Calu3 (cell line): ENCODE measurements at regions not wholly inside any gene's neighbourhood (a gene's known extent, or its start where the extent isn't known, plus 50 kb on each side); places are given as distances from the start of the nearest gene placed in this dataset.

ENCODE experiments used
- BruUV-seq: library from RNA; stranded (reverse); fragments of 400-500 nt; replicated peaks from 2 replicates; lab custom pipeline; 2021; lab: Mats Ljungman, UMichigan
- CTCF ChIA-PET: fragments of 300-600 bp; sonication (Branson Sonifier 250); formaldehyde crosslinking; loops from one replicate; lab custom pipeline; 2022; ENCODE audit warnings: antibody characterized with exemption; lab: Charles Lee
- DNase-seq: peaks from one replicate; pipeline ENCODE4 v3.0.0; 2022
- H3K27ac Mint-ChIP-seq: one replicate; pipeline ENCODE4 v1.8.0; 2022; ENCODE audit warnings: mixed read lengths; ENCODE audit not compliant: unreplicated experiment
- H3K27me3 Mint-ChIP-seq: one replicate; pipeline ENCODE4 v1.8.0; 2022; ENCODE audit warnings: mixed read lengths; ENCODE audit not compliant: unreplicated experiment
- H3K36me3 Mint-ChIP-seq: one replicate; pipeline ENCODE4 v1.8.0; 2022; ENCODE audit warnings: mild to moderate bottlenecking, moderate library complexity, mixed read lengths; ENCODE audit not compliant: insufficient read depth, unreplicated experiment
- H3K4me1 Mint-ChIP-seq: one replicate; pipeline ENCODE4 v1.8.0; 2022; ENCODE audit warnings: mild to moderate bottlenecking, low read depth, mixed read lengths; ENCODE audit not compliant: unreplicated experiment
- H3K4me3 Mint-ChIP-seq: one replicate; pipeline ENCODE4 v1.8.0; 2022; ENCODE audit warnings: mild to moderate bottlenecking, low read depth, moderate library complexity, mixed read lengths; ENCODE audit not compliant: unreplicated experiment
- H3K9me3 Mint-ChIP-seq: one replicate; pipeline ENCODE4 v1.8.0; 2022; ENCODE audit warnings: low read depth, mixed read lengths; ENCODE audit not compliant: unreplicated experiment
- intact Hi-C: fragments of 100-400 bp; cut with micrococcal nuclease; formaldehyde crosslinking; loops from one replicate; pipeline ENCODE4 v1.10.0; 2022; ENCODE audit not compliant: unreplicated experiment
- TF ChIP-seq, protein P1 (sequence below): fragments of 200-600 bp; IDR thresholded peaks from one replicate; pipeline ENCODE4 v1.8.0; 2022; ENCODE audit warnings: antibody characterized with exemption; ENCODE audit not compliant: unreplicated experiment

DNA sequence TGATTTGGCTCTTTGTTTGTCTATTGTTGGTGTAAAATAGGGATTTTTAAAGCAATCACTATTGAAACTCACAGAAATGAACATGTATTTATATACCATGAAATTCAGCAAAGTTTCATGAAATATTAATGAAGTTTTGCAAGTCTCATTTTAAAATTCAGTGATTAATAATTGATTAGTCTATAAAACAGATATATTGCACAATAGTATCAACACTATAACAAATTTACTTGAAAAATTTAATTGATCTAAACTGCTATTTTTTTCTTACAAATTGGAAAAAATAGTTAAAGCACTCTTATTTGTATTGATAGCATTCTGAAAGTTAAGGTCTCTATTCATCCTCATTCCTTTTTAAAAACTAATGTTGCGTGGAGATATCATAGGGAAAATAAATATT, 121.0 kb upstream of the PCDH9 start:
- TF ChIP-seq, protein P1, sequence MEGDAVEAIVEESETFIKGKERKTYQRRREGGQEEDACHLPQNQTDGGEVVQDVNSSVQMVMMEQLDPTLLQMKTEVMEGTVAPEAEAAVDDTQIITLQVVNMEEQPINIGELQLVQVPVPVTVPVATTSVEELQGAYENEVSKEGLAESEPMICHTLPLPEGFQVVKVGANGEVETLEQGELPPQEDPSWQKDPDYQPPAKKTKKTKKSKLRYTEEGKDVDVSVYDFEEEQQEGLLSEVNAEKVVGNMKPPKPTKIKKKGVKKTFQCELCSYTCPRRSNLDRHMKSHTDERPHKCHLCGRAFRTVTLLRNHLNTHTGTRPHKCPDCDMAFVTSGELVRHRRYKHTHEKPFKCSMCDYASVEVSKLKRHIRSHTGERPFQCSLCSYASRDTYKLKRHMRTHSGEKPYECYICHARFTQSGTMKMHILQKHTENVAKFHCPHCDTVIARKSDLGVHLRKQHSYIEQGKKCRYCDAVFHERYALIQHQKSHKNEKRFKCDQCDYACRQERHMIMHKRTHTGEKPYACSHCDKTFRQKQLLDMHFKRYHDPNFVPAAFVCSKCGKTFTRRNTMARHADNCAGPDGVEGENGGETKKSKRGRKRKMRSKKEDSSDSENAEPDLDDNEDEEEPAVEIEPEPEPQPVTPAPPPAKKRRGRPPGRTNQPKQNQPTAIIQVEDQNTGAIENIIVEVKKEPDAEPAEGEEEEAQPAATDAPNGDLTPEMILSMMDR: no peak
- DNase-seq: no peak
- Mint-ChIP-seq H3K4me1 (no peaks in the 10 kb centered on the region), H3K9me3 (peaks cover 2% of the 10 kb centered on the region), H3K27ac (no peak overlapping the region), H3K27me3 (no peaks in the 10 kb centered on the region), H3K36me3 (no peaks in the 10 kb centered on the region), H3K4me3 (no peak overlapping the region)
- no TSS peak for BruUV-seq
- intact Hi-C loops: no loop called here
- CTCF ChIA-PET: no interaction called here

DNA sequence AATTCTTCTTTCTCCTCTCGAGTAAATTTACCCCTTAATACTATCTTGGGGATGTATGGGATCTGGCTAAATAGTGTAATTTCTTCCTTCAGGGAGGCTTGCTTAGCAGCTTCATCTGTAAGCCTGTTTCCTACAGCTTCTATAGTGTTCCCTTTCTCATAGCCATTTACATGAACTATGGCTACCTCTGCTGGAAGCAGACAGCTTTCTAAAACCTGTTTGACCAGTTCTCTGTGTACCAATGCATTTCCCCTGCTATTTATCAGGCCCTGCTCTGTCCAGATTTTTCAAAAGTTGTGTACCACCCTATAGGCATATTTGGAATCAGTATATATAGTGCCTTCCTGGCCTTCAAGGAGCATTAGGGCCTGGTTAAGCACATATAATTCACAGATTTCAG, 113.6 kb upstream of the PCDH9 start:
- H3K9me3 Mint-ChIP-seq: peaks cover 2% of the 10 kb centered on the region
- no peaks in the 10 kb centered on the region for H3K36me3 Mint-ChIP-seq
- H3K27me3 Mint-ChIP-seq: no peaks in the 10 kb centered on the region
- intact Hi-C loops: no loop called here
- H3K27ac Mint-ChIP-seq: no peak overlapping the region
- no peaks in the 10 kb centered on the region for H3K4me1 Mint-ChIP-seq
- BruUV-seq: no TSS peak
- H3K4me3 Mint-ChIP-seq: no peak overlapping the region
- DNase-seq: no peak
- TF ChIP-seq, protein P1: no peak
- CTCF ChIA-PET: no interaction called here

DNA sequence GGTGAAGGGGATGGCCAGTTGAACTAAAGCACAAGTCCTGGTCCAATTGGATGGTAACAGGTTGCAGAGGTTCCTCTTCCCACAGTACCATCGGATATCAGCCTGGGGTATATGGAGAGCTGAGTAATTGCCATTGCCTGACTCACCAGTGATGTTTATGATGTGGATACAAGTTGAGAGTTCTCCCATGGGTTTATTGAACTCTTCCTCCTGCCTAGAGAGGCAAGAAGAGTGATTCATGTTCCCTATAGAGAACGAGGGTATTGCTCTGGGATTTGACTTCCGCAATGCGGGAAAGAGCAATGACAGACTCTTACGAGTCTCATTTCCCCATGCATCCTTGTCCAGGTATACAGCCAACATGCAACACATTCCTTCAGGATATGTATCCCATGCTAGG, 111.3 kb upstream of the PCDH9 start:
- intact Hi-C loops: no loop called here
- Mint-ChIP-seq H3K27me3 (no peaks in the 10 kb centered on the region), H3K4me3 (no peak overlapping the region), H3K4me1 (no peaks in the 10 kb centered on the region), H3K9me3 (peaks cover 2% of the 10 kb centered on the region), H3K36me3 (no peaks in the 10 kb centered on the region), H3K27ac (no peak overlapping the region)
- CTCF ChIA-PET: no interaction called here
- DNase-seq: no peak
- no TSS peak for BruUV-seq
- TF ChIP-seq, protein P1: no peak

DNA sequence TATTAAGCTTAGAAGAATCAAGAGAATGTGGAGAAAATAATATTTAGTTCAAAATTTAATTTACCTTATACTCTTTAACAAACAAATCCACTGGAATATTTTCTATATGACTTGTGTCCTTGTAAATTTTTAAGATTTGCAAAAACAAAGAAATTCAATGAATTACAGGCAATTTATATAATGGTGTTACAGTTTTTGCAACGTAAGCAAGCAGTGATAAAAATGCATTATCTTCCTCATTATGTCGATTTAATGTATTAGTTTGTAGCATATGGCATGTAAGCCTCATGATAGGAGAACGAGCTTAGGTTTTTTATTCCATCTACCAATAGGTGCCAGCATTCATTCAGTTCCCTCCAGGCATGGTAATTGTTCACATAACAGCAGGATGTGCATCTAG, 100.0 kb upstream of the PCDH9 start:
- H3K4me3 Mint-ChIP-seq: no peak overlapping the region
- H3K27me3 Mint-ChIP-seq: no peaks in the 10 kb centered on the region
- TF ChIP-seq, protein P1: no peak
- DNase-seq: no peak
- no peaks in the 10 kb centered on the region for H3K36me3 Mint-ChIP-seq
- no peak overlapping the region for H3K27ac Mint-ChIP-seq
- no TSS peak for BruUV-seq
- intact Hi-C loops: no loop called here
- no peaks in the 10 kb centered on the region for H3K9me3 Mint-ChIP-seq
- no peaks in the 10 kb centered on the region for H3K4me1 Mint-ChIP-seq
- CTCF ChIA-PET: no interaction called here
